ENCODE measurements at regions not wholly inside any gene's neighbourhood (a gene's known extent, or its start where the extent isn't known, plus 50 kb on each side); places are given as distances from the start of the nearest gene placed in this dataset.

- Histone ChIP-seq H3K36me3 (no peaks in the 10 kb centered on the region), H3K27ac (no peak overlapping the region), H3K9me3 (no peaks in the 10 kb centered on the region), H3K4me3 (no peak overlapping the region), H3K4me1 (no peaks in the 10 kb centered on the region), H3K27me3 (no peaks in the 10 kb centered on the region)
- no peak for DNase-seq
- TF ChIP-seq CTCF (IDR thresholded peaks at IDR 0.05) (no peak), POLR2A (IDR thresholded peaks at IDR 0.05) (no peak)
Measured at GRCh38 chr3:76436894-76437293, 603.0 kb upstream of the ROBO2 start.

- TF ChIP-seq POLR2A (IDR thresholded peaks at IDR 0.05) (no peak), CTCF (IDR thresholded peaks at IDR 0.05) (no peak)
- Histone ChIP-seq H3K36me3 (no peaks in the 10 kb centered on the region), H3K27ac (no peak overlapping the region), H3K27me3 (no peaks in the 10 kb centered on the region), H3K4me3 (no peak overlapping the region), H3K9me3 (no peaks in the 10 kb centered on the region), H3K4me1 (no peaks in the 10 kb centered on the region)
- DNase-seq = no peak
Measured at GRCh38 chr3:76438971-76439370, 600.9 kb upstream of the ROBO2 start.

- no peak for DNase-seq
- TF ChIP-seq POLR2A (IDR thresholded peaks at IDR 0.05) = no peak
- no peak for TF ChIP-seq CTCF (IDR thresholded peaks at IDR 0.05)
- Histone ChIP-seq H3K4me3 (no peak overlapping the region), H3K4me1 (no peaks in the 10 kb centered on the region), H3K27ac (no peak overlapping the region), H3K36me3 (no peaks in the 10 kb centered on the region), H3K27me3 (no peaks in the 10 kb centered on the region), H3K9me3 (no peaks in the 10 kb centered on the region)
Measured at GRCh38 chr3:76442374-76442915, 597.5 kb upstream of the ROBO2 start.

GRCh38 chr3:76456322-76456721, 583.6 kb upstream of the ROBO2 start:
- H3K4me3 ChIP-seq = no peak overlapping the region
- no peaks in the 10 kb centered on the region for H3K9me3 ChIP-seq
- DNase-seq = no peak
- no peak overlapping the region for H3K27ac ChIP-seq
- no peak for TF ChIP-seq POLR2A (IDR thresholded peaks at IDR 0.05)
- TF ChIP-seq CTCF (IDR thresholded peaks at IDR 0.05) = no peak
- H3K36me3 ChIP-seq = no peaks in the 10 kb centered on the region
- no peaks in the 10 kb centered on the region for H3K27me3 ChIP-seq
- H3K4me1 ChIP-seq = no peaks in the 10 kb centered on the region

- no peak overlapping the region for H3K4me3 ChIP-seq
- TF ChIP-seq POLR2A (IDR thresholded peaks at IDR 0.05) = no peak
- no peak for TF ChIP-seq CTCF (IDR thresholded peaks at IDR 0.05)
- H3K4me1 ChIP-seq = no peaks in the 10 kb centered on the region
- H3K9me3 ChIP-seq = no peaks in the 10 kb centered on the region
- DNase-seq = no peak
- no peak overlapping the region for H3K27ac ChIP-seq
- H3K27me3 ChIP-seq = no peaks in the 10 kb centered on the region
- H3K36me3 ChIP-seq = no peaks in the 10 kb centered on the region
Measured at GRCh38 chr3:76463501-76463900, 576.4 kb upstream of the ROBO2 start.

GRCh38 chr3:76470285-76470684, 569.6 kb upstream of the ROBO2 start:
- H3K4me3 ChIP-seq = no peak overlapping the region
- H3K36me3 ChIP-seq = no peaks in the 10 kb centered on the region
- H3K27me3 ChIP-seq = no peaks in the 10 kb centered on the region
- TF ChIP-seq CTCF (IDR thresholded peaks at IDR 0.05) = no peak
- TF ChIP-seq POLR2A (IDR thresholded peaks at IDR 0.05) = no peak
- no peak overlapping the region for H3K27ac ChIP-seq
- H3K4me1 ChIP-seq = no peaks in the 10 kb centered on the region
- no peaks in the 10 kb centered on the region for H3K9me3 ChIP-seq
- DNase-seq = no peak

Data from Peyer's patch (tissue), 4 donors.